Left hindlimb (tissue), 1 donor: ENCODE measurements at regions not wholly inside any gene's neighbourhood (a gene's known extent, or its start where the extent isn't known, plus 50 kb on each side); places are given as distances from the start of the nearest gene placed in this dataset.
"Not testable (repeated sequence)": the region's sequence is repeated elsewhere in the genome, so short reads cannot be mapped to it uniquely, and the experiment has no call there.

ENCODE experiments used
- DNase-seq: peaks from one replicate; pipeline ENCODE4 v3.0.0-alpha.2; 2018

GRCh38 chr4:125518281-125518680 lies 203.5 kb downstream of the FAT4 start:
- DNase-seq, result no peak

GRCh38 chr4:125519371-125520146 lies 204.8 kb downstream of the FAT4 start:
- no peak for DNase-seq

- DNase-seq, result no peak
Measured at GRCh38 chr4:125520258-125520990, 205.7 kb downstream of the FAT4 start.

- no peak for DNase-seq
Measured at GRCh38 chr4:125522588-125522987, 207.8 kb downstream of the FAT4 start.

- no peak for DNase-seq
Measured at GRCh38 chr4:125522992-125523391, 208.2 kb downstream of the FAT4 start.

- no peak for DNase-seq
Measured at GRCh38 chr4:125526420-125526819, 211.7 kb downstream of the FAT4 start.

- DNase-seq, result no peak
Measured at GRCh38 chr4:125527681-125528080, 212.9 kb downstream of the FAT4 start.

- no peak for DNase-seq
Measured at GRCh38 chr4:125529071-125529470, 214.3 kb downstream of the FAT4 start.

GRCh38 chr4:125538670-125539069 lies 223.9 kb downstream of the FAT4 start:
- DNase-seq, result no peak

GRCh38 chr4:125539691-125540090 lies 224.9 kb downstream of the FAT4 start:
- no peak for DNase-seq

GRCh38 chr4:125541836-125542385 lies 227.2 kb downstream of the FAT4 start:
- no peak for DNase-seq

- DNase-seq, result no peak
Measured at GRCh38 chr4:125546272-125546671, 231.5 kb downstream of the FAT4 start.

GRCh38 chr4:125547836-125548235 lies 233.1 kb downstream of the FAT4 start:
- DNase-seq, result no peak

GRCh38 chr4:125550769-125551168 lies 236.0 kb downstream of the FAT4 start:
- no peak for DNase-seq

GRCh38 chr4:125551466-125551865 lies 236.7 kb downstream of the FAT4 start:
- no peak for DNase-seq

GRCh38 chr4:125551967-125552366 lies 237.2 kb downstream of the FAT4 start:
- no peak for DNase-seq

- DNase-seq, result no peak
Measured at GRCh38 chr4:125572601-125573000, 257.8 kb downstream of the FAT4 start.

- no peak for DNase-seq
Measured at GRCh38 chr4:125573368-125573767, 258.6 kb downstream of the FAT4 start.

- DNase-seq, result no peak
Measured at GRCh38 chr4:125573786-125574185, 259.0 kb downstream of the FAT4 start.

- no peak for DNase-seq
Measured at GRCh38 chr4:125582302-125582701, 267.5 kb downstream of the FAT4 start.

GRCh38 chr4:125590158-125590557 lies 275.4 kb downstream of the FAT4 start:
- DNase-seq, result no peak

GRCh38 chr4:125591290-125591689 lies 276.5 kb downstream of the FAT4 start:
- no peak for DNase-seq

- DNase-seq, result no peak
Measured at GRCh38 chr4:125594056-125594602, 279.4 kb downstream of the FAT4 start.

GRCh38 chr4:125605926-125606325 lies 291.2 kb downstream of the FAT4 start:
- not testable (repeated sequence) for DNase-seq
